ENCODE measurements at regions not wholly inside any gene's neighbourhood (a gene's known extent, or its start where the extent isn't known, plus 50 kb on each side); places are given as distances from the start of the nearest gene placed in this dataset.
A peak's percentile ranks its signal among the peaks of the same experiment; 100 is the strongest.

GRCh38 chr2:195594248-195594647, 62.8 kb upstream of the SLC39A10 start:
- Histone ChIP-seq H3K36me3 (no peaks in the 10 kb centered on the region), H3K27me3 (no peaks in the 10 kb centered on the region), H3K4me3 (no peak overlapping the region), H3K9me3 (no peaks in the 10 kb centered on the region), H3K27ac (no peak overlapping the region), H3K4me1 (peaks cover 0 to 8% of the 10 kb centered on the region in 2 donors)
- TF ChIP-seq CTCF (IDR thresholded peaks at IDR 0.05) = no peak
- intact Hi-C loops (cut with DNase I) = no loop called here
- ATAC-seq (no peak), DNase-seq (no peak)

GRCh38 chr2:195592105-195592504, 64.9 kb upstream of the SLC39A10 start:
- no peak for TF ChIP-seq CTCF (IDR thresholded peaks at IDR 0.05)
- Histone ChIP-seq H3K27me3 (no peaks in the 10 kb centered on the region), H3K4me1 (peaks cover 0 to 8% of the 10 kb centered on the region in 2 donors), H3K36me3 (no peaks in the 10 kb centered on the region), H3K4me3 (no peak overlapping the region), H3K9me3 (no peaks in the 10 kb centered on the region), H3K27ac (no peak overlapping the region)
- no peak for ATAC-seq
- DNase-seq = no peak
- intact Hi-C loops (cut with DNase I) = no loop called here

- ATAC-seq (peak; percentile 16), DNase-seq (no peak)
- no peak for TF ChIP-seq CTCF (IDR thresholded peaks at IDR 0.05)
- Histone ChIP-seq H3K4me3 (no peak overlapping the region), H3K9me3 (no peaks in the 10 kb centered on the region), H3K36me3 (no peaks in the 10 kb centered on the region), H3K27me3 (no peaks in the 10 kb centered on the region), H3K4me1 (peaks cover 0 to 8% of the 10 kb centered on the region in 2 donors), H3K27ac (no peak overlapping the region)
- intact Hi-C loops (cut with DNase I) = no loop called here
Measured at GRCh38 chr2:195590861-195591205, 66.2 kb upstream of the SLC39A10 start.

GRCh38 chr2:195590199-195590860, 66.7 kb upstream of the SLC39A10 start:
- intact Hi-C loops (cut with DNase I) = no loop called here

GRCh38 chr2:195587966-195588365, 69.1 kb upstream of the SLC39A10 start:
- TF ChIP-seq CTCF (IDR thresholded peaks at IDR 0.05) = no peak
- Histone ChIP-seq H3K27ac (no peak overlapping the region), H3K9me3 (no peaks in the 10 kb centered on the region), H3K4me1 (peaks cover 0 to 8% of the 10 kb centered on the region in 2 donors), H3K27me3 (no peaks in the 10 kb centered on the region), H3K4me3 (no peak overlapping the region), H3K36me3 (no peaks in the 10 kb centered on the region)
- DNase-seq = no peak
- ATAC-seq = peak; percentile 46
- intact Hi-C loops (cut with DNase I) = no loop called here

More at GRCh38 chr2:195590199-195590860, 66.7 kb upstream of the SLC39A10 start:
- no peaks in the 10 kb centered on the region for H3K27me3 ChIP-seq
- H3K4me3 ChIP-seq = no peak overlapping the region
- H3K9me3 ChIP-seq = no peaks in the 10 kb centered on the region
- H3K4me1 ChIP-seq = peaks cover 0 to 8% of the 10 kb centered on the region in 2 donors
- H3K36me3 ChIP-seq = no peaks in the 10 kb centered on the region
- peak; percentile 50 for ATAC-seq
- no peak for TF ChIP-seq CTCF (IDR thresholded peaks at IDR 0.05)
- no peak overlapping the region for H3K27ac ChIP-seq
- DNase-seq = no peak

Measured in left lung (tissue), 4 donors.